Keratinocyte (primary cell): ENCODE measurements at regions not wholly inside any gene's neighbourhood (a gene's known extent, or its start where the extent isn't known, plus 50 kb on each side); places are given as distances from the start of the nearest gene placed in this dataset.

ENCODE experiments used
- DNase-seq: peaks from one replicate; pipeline ENCODE4 v3.0.0-alpha.2; 2011; ENCODE audit warnings: low read depth, missing footprints, low spot score
- FAIRE-seq: peaks from 2 replicates; lab custom pipeline; 2011; peaks lifted over from hg19 to GRCh38; lab: Jason Lieb, UNC
- H2AFZ ChIP-seq: 2 replicates; pipeline ENCODE4 v1.6.0; 2012; ENCODE audit warnings: low read length, control low read depth, inconsistent platforms; ENCODE audit not compliant: control insufficient read depth
- H3K27ac ChIP-seq: 2 replicates; pipeline ENCODE4 v1.5.1; 2011; ENCODE audit warnings: low read length; ENCODE audit not compliant: control insufficient read depth, insufficient read depth
- H3K27me3 ChIP-seq: 3 replicates; pipeline ENCODE4 v1.6.0; 2011; ENCODE audit warnings: low read length; ENCODE audit not compliant: control insufficient read depth, insufficient read depth; ENCODE audit errors: extremely low read depth
- H3K36me3 ChIP-seq, 2 experiments: 2 replicates in 1 of 2; 3 replicates in 1 of 2; pipeline ENCODE4 v1.5.1; 2011; ENCODE audit warnings: low read length in 2 of 2, mild to moderate bottlenecking in 1 of 2; ENCODE audit not compliant: control insufficient read depth in 2 of 2, insufficient read depth in 2 of 2; ENCODE audit errors: extremely low read depth in 1 of 2
- H3K4me1 ChIP-seq: 3 replicates; pipeline ENCODE4 v1.5.1; 2011; ENCODE audit warnings: low read length; ENCODE audit not compliant: control insufficient read depth, insufficient read depth; ENCODE audit errors: extremely low read depth
- H3K4me2 ChIP-seq: 3 replicates; pipeline ENCODE4 v1.6.0; 2011; ENCODE audit warnings: low read depth, low read length; ENCODE audit not compliant: control insufficient read depth, insufficient read depth; ENCODE audit errors: extremely low read depth
- H3K4me3 ChIP-seq, 3 experiments: fragments of 200-600 bp in 1 of 3; sonication (generic) in 1 of 3; 2 replicates in 2 of 3; 3 replicates in 1 of 3; pipeline ENCODE4 v1.5.1; 2011 to 2016; ENCODE audit warnings: low read length in 3 of 3, mild to moderate bottlenecking in 3 of 3, control low read depth in 2 of 3, inconsistent platforms in 1 of 3, low read depth in 1 of 3, mixed read lengths in 1 of 3, mixed run types in 1 of 3, moderate library complexity in 1 of 3; ENCODE audit not compliant: control insufficient read depth in 2 of 3, insufficient read depth in 2 of 3; ENCODE audit errors: extremely low read depth in 1 of 3
- H3K79me2 ChIP-seq: 2 replicates; pipeline ENCODE4 v1.6.0; 2012; ENCODE audit warnings: low read length; ENCODE audit not compliant: control insufficient read depth, insufficient read depth
- H3K9ac ChIP-seq: 3 replicates; pipeline ENCODE4 v1.6.0; 2011; ENCODE audit warnings: low read length; ENCODE audit not compliant: control insufficient read depth, insufficient read depth; ENCODE audit errors: extremely low read depth
- H3K9me1 ChIP-seq: 3 replicates; pipeline ENCODE4 v1.6.0; 2011; ENCODE audit warnings: low read length; ENCODE audit not compliant: control insufficient read depth, insufficient read depth; ENCODE audit errors: extremely low read depth
- H3K9me3 ChIP-seq: 2 replicates; pipeline ENCODE4 v1.5.1; 2012; ENCODE audit warnings: low read depth, low read length; ENCODE audit not compliant: control insufficient read depth
- H4K20me1 ChIP-seq: 3 replicates; pipeline ENCODE4 v1.6.0; 2011; ENCODE audit warnings: low read length; ENCODE audit not compliant: control insufficient read depth, insufficient read depth; ENCODE audit errors: extremely low read depth
- CTCF ChIP-seq, 3 experiments: IDR thresholded peaks in 1 of 3; conservative IDR thresholded peaks in 1 of 3; optimal IDR thresholded peaks in 1 of 3; 2 replicates in 2 of 3; 3 replicates in 1 of 3; pipeline versions ENCODE3 to v1.5.1; 2011; ENCODE audit warnings: low read length in 3 of 3, mild to moderate bottlenecking in 3 of 3, moderate library complexity in 2 of 3, control low read depth in 1 of 3, inconsistent platforms in 1 of 3; ENCODE audit not compliant: insufficient read depth in 2 of 3; ENCODE audit errors: extremely low read depth in 1 of 3
- EZH2 ChIP-seq: IDR thresholded peaks from one replicate; pipeline ENCODE4 v1.6.1; 2012; ENCODE audit warnings: inconsistent platforms, mild to moderate bottlenecking, low read length, moderate library complexity
- dilution Hi-C: fragments of 300-500 bp; cut with MboI; formaldehyde crosslinking; loops from one replicate; pipeline ENCODE4 v1.7.0; 2020; ENCODE audit warnings: low sequenced_read_pairs; ENCODE audit not compliant: extremely low pct_ligation_motif_present

- no peaks in the 10 kb centered on the region for H4K20me1 ChIP-seq
- no peaks in the 10 kb centered on the region for H3K27me3 ChIP-seq
- H3K4me1 ChIP-seq = peaks cover 2% of the 10 kb centered on the region
- dilution Hi-C loops = no loop called here
- H3K4me2 ChIP-seq = no peak overlapping the region
- H3K9me1 ChIP-seq = no peaks in the 10 kb centered on the region
- H3K79me2 ChIP-seq = no peaks in the 10 kb centered on the region
- no peak overlapping the region for H3K27ac ChIP-seq
- no peaks in the 10 kb centered on the region for H3K36me3 ChIP-seq
- TF ChIP-seq EZH2 (no peak), CTCF (optimal IDR thresholded peaks at IDR 0.05 in 1 of 3, IDR thresholded peaks at IDR 0.05 in 1 of 3, conservative IDR thresholded peaks at IDR 0.05 in 1 of 3; ENCODE audit: extremely low read depth in 1 of 3, insufficient read depth in 2 of 3, low read length in 3 of 3) (no peak)
- DNase-seq (no peak), FAIRE-seq (no peak)
- no peak overlapping the region for H3K9ac ChIP-seq
- H2AFZ ChIP-seq = no peak overlapping the region
- H3K4me3 ChIP-seq = no peak overlapping the region
- H3K9me3 ChIP-seq = no peaks in the 10 kb centered on the region
Observed at GRCh38 chr9:73782166-73782565, 630.5 kb downstream of the ANXA1 start.

- no peak for DNase-seq
- Histone ChIP-seq H3K9ac (no peak overlapping the region), H3K36me3 (no peaks in the 10 kb centered on the region), H2AFZ (no peak overlapping the region), H3K4me3 (no peak overlapping the region), H3K27ac (no peak overlapping the region), H3K79me2 (no peaks in the 10 kb centered on the region), H3K9me3 (no peaks in the 10 kb centered on the region), H4K20me1 (no peaks in the 10 kb centered on the region), H3K4me1 (no peaks in the 10 kb centered on the region), H3K27me3 (no peaks in the 10 kb centered on the region), H3K9me1 (no peaks in the 10 kb centered on the region), H3K4me2 (no peak overlapping the region)
- FAIRE-seq = no peak
- TF ChIP-seq EZH2 (no peak), CTCF (optimal IDR thresholded peaks at IDR 0.05 in 1 of 3, IDR thresholded peaks at IDR 0.05 in 1 of 3, conservative IDR thresholded peaks at IDR 0.05 in 1 of 3; ENCODE audit: extremely low read depth in 1 of 3, insufficient read depth in 2 of 3, low read length in 3 of 3) (no peak)
- dilution Hi-C loops = no loop called here
Observed at GRCh38 chr9:73799446-73799845, 647.8 kb downstream of the ANXA1 start.
